ENCODE measurements at regions not wholly inside any gene's neighbourhood (a gene's known extent, or its start where the extent isn't known, plus 50 kb on each side); places are given as distances from the start of the nearest gene placed in this dataset.
"Not testable (repeated sequence)": the region's sequence is repeated elsewhere in the genome, so short reads cannot be mapped to it uniquely, and the experiment has no call there.

DNA sequence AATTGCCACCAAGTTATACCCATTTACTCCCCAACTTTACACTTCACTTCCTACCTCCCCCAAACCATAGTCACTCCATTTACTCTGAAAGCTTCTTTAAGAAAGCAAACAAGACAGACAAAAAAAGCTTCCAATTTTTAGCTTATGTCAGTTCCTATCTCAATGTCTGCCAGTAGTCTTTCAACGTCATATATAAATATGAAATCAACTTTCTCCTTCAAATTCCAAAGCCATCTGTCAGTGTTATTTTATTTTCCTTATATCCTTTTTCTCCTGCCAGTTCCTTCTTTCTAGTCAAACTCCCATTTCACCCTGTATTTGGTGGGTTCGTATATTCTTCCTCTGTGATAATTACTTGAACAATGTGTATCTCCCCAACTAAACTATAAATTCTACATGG lies 85.8 kb upstream of the CMC1 start:
- DNase-seq = no peak

- DNase-seq = not testable (repeated sequence)
These were observed 84.8 kb upstream of the CMC1 start for GRCh38 chr3:28156599-28156998.

DNA sequence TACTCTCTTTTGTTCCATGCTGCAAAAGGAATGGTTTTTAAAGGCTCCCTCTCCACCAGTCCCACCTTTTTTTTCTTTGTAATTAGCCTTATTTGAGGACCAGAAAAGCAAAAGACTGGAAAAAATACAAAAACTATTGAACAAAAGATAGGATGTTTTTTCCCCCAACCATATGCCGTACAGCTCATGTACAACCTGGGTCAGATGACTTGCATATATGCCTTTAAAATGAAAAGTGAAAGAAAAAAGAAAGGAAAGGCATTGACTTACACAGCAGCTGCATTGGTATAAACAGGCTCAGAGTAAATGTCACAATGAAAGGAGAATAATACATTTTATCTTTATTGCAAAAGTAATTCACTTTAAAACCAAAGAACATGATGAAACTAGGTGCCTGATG lies 69.5 kb upstream of the CMC1 start:
- DNase-seq = no peak

- no peak for DNase-seq
These were observed 68.7 kb upstream of the CMC1 start for GRCh38 chr3:28172748-28173147.

DNA sequence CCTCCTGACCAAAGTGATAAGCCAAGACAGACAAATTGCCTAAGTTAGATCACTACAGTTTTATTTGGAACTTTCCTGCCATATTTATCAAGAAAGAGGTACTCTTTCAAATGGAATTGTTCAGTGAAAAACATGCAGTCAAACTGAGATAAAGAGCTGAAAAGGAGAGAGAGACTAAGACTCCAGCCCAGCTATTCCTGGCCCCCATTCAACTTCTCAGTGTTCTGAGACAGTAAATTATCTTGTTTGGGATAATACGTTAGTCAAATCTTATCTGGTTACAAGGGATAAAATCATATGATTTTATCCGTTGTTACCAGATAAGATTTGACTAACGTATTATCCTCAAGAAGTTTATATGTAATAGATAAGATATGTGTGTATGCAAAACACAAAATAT lies 67.6 kb upstream of the CMC1 start:
- DNase-seq = no peak

DNA sequence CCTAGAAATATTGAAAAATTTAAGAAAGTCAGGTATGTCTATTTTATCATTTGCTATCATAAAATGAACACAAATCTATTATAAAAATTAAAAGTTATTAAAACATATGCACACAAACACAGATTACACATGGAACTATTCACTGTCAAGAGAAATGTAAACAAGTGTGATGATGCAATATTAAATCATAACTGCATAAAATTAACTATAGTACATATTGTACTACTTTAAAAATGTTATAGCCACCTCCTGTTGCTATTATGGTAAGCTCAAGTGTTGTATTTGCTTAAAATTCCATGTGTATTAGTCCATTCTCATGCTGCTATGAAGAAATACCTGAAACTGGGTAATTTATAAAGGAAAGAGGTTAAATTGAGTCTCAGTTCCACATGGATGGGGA lies 54.7 kb upstream of the CMC1 start:
- no peak for DNase-seq

GRCh38 chr3:28188686-28189085 lies 52.7 kb upstream of the CMC1 start:
- DNase-seq = no peak

DNA sequence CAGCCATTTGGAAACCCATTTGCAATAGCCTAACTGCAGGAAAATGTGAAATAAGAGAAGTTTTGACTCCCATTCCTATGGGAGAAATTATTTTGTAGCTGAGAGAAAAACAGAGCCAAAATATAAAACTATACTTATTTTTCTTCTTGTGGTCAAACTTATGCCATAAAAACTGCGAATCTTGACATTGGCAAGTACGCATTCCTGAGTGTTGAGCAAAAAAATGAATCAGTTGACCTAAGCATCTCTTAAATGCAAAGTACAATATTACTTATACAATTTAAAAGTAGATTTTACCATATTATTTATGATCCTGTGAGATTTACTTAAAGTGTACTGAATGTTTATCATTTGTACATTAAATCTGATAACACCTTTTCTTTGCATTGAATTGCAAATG lies 50.1 kb upstream of the CMC1 start:
- no peak for DNase-seq
